Mesothelial cell of epicardium (in vitro differentiated cells): ENCODE measurements at regions not wholly inside any gene's neighbourhood (a gene's known extent, or its start where the extent isn't known, plus 50 kb on each side); places are given as distances from the start of the nearest gene placed in this dataset.

Experiments
- DNase-seq, 2 experiments: peaks; one replicate each; pipeline ENCODE4 v3.0.0; 2021; ENCODE audit warnings: low spot score in 2 of 2; ENCODE audit not compliant: unreplicated experiment in 2 of 2
- H3K27ac Mint-ChIP-seq: 2 replicates; pipeline ENCODE4 v1.8.0; 2021; ENCODE audit warnings: mixed read lengths
- H3K27me3 Mint-ChIP-seq: 2 replicates; pipeline ENCODE4 v1.8.0; 2021; ENCODE audit warnings: low read depth, mixed read lengths
- H3K36me3 Mint-ChIP-seq: 2 replicates; pipeline ENCODE4 v1.8.0; 2021; ENCODE audit warnings: mixed read lengths
- H3K4me1 Mint-ChIP-seq: 2 replicates; pipeline ENCODE4 v1.8.0; 2021; ENCODE audit warnings: mixed read lengths
- H3K4me3 Mint-ChIP-seq: 2 replicates; pipeline ENCODE4 v1.8.0; 2021; ENCODE audit warnings: mild to moderate bottlenecking, moderate library complexity, mixed read lengths
- H3K9me3 Mint-ChIP-seq: 2 replicates; pipeline ENCODE4 v1.8.0; 2021; ENCODE audit warnings: mixed read lengths
- CTCF ChIP-seq: fragments of 200-600 bp; sonication (generic); IDR thresholded peaks from one replicate; pipeline ENCODE4 v1.5.0; 2021; ENCODE audit warnings: antibody characterized with exemption; ENCODE audit not compliant: unreplicated experiment

DNA sequence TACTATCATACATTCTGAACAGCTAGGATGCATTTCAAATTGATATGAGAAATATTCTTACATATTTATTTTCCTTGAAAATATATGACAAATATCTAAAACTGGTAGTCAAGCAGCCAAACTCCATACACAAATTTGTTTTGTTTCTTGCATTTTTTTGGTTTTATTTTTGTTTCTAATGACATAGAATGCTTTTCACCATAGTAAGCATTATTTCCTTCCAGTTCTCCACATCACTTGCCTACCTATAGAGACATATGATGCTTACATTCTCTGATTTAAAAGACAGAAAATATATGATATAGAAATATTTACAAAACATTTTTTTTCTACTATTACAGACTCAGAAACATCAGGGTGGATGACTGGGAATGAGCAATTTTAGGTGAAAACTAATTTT is 726.4 kb upstream of the ADGRL4 start:
- DNase-seq, result no peak
- Mint-ChIP-seq H3K36me3 (peaks cover 3% of the 10 kb centered on the region), H3K27me3 (no peaks in the 10 kb centered on the region), H3K4me1 (no peaks in the 10 kb centered on the region), H3K9me3 (peaks cover 19% of the 10 kb centered on the region), H3K27ac (no peak overlapping the region), H3K4me3 (no peak overlapping the region)
- no peak for TF ChIP-seq CTCF

DNA sequence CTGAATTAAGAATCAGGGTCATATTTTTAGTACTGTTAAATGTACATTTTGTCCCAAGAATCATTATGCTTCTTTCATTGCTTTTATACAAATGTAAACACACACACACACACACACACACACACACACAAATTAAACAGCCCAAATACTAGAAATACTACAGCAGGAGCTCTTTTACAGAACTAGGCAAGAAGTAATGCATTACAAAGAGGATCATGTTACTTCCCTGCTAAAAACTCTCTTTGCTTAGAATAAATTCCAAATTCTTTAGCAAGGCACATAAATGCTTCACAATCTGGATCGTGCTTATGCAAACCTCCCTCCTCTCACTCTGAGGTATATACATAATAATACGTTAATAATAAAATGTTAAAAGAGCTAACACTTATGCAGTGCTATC is 720.4 kb upstream of the ADGRL4 start:
- H3K27ac Mint-ChIP-seq, result no peak overlapping the region

GRCh38 chr1:79726321-79726720 is 719.8 kb upstream of the ADGRL4 start:
- H3K9me3 Mint-ChIP-seq, result peaks cover 6% of the 10 kb centered on the region
- no peak for TF ChIP-seq CTCF
- H3K27ac Mint-ChIP-seq, result no peak overlapping the region
- H3K4me1 Mint-ChIP-seq, result peaks cover 4% of the 10 kb centered on the region
- DNase-seq, result no peak
- no peaks in the 10 kb centered on the region for H3K27me3 Mint-ChIP-seq
- H3K4me3 Mint-ChIP-seq, result no peak overlapping the region
- no peaks in the 10 kb centered on the region for H3K36me3 Mint-ChIP-seq

More for the DNA sequence above, 720.4 kb upstream of the ADGRL4 start:
- no peaks in the 10 kb centered on the region for H3K27me3 Mint-ChIP-seq
- H3K4me1 Mint-ChIP-seq, result peaks cover 4% of the 10 kb centered on the region
- H3K4me3 Mint-ChIP-seq, result no peak overlapping the region
- no peaks in the 10 kb centered on the region for H3K36me3 Mint-ChIP-seq
- DNase-seq, result no peak
- H3K9me3 Mint-ChIP-seq, result peaks cover 6% of the 10 kb centered on the region
- TF ChIP-seq CTCF, result no peak

DNA sequence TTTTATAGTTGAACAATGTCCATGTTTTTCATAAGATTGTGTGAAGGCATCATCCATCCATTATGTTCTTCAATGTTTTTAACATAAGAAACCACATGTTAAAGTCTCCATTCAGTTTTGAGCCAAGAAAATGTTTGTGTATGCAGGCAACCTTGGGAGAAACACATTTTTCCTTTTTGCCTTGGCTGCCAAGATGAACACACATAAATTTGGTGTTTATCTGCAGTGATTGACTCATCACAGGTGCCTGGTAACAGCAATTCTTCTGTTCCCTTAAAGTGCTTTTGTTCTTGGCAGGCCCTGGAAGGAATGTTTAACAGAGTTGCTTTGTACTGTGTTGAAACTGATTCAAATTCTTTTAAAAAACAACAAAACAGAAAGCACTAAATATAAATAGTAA is 709.9 kb upstream of the ADGRL4 start:
- peaks cover 25% of the 10 kb centered on the region for H3K9me3 Mint-ChIP-seq
- no peak overlapping the region for H3K27ac Mint-ChIP-seq
- H3K27me3 Mint-ChIP-seq, result no peaks in the 10 kb centered on the region
- no peak for TF ChIP-seq CTCF
- no peak overlapping the region for H3K4me3 Mint-ChIP-seq
- H3K4me1 Mint-ChIP-seq, result peaks cover 15% of the 10 kb centered on the region
- no peak for DNase-seq
- H3K36me3 Mint-ChIP-seq, result peaks cover 6% of the 10 kb centered on the region

DNA sequence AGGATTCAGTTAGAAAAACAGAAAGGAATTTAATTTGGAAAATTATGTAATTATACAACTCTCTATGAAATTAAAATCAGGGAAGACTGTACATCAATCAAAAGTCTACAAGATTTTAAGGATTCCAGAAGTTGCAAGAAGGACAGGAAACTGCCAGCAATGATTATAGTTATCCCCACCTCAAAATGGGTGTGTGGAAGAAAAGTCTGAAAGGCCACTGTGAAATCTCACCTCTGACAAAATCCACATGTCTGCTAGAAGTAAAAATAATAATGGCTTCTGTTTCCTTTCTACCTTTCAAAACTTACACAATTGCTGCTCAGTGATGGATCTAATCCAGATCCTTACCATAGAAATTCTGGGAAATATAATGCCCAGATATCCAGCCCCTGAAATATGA is 708.1 kb upstream of the ADGRL4 start:
- Mint-ChIP-seq H3K9me3 (peaks cover 18% of the 10 kb centered on the region), H3K27me3 (no peaks in the 10 kb centered on the region), H3K27ac (no peak overlapping the region), H3K4me3 (no peak overlapping the region), H3K36me3 (peaks cover 6% of the 10 kb centered on the region), H3K4me1 (peaks cover 18% of the 10 kb centered on the region)
- no peak for TF ChIP-seq CTCF
- DNase-seq, result no peak

GRCh38 chr1:79711001-79711431 is 704.5 kb upstream of the ADGRL4 start:
- DNase-seq, result no peak
- Mint-ChIP-seq H3K36me3 (no peaks in the 10 kb centered on the region), H3K27ac (no peak overlapping the region), H3K4me3 (no peak overlapping the region), H3K4me1 (peaks cover 21% of the 10 kb centered on the region), H3K9me3 (no peaks in the 10 kb centered on the region), H3K27me3 (no peaks in the 10 kb centered on the region)
- TF ChIP-seq CTCF, result no peak
